DOHH2 (cell line): ENCODE measurements at regions not wholly inside any gene's neighbourhood (a gene's known extent, or its start where the extent isn't known, plus 50 kb on each side); places are given as distances from the start of the nearest gene placed in this dataset.
A peak's percentile ranks its signal among the peaks of the same experiment; 100 is the strongest.
"Not testable (repeated sequence)": the region's sequence is repeated elsewhere in the genome, so short reads cannot be mapped to it uniquely, and the experiment has no call there.

Experiments
- H3F3A ChIP-seq: fragments of 200-600 bp; sonication (generic), shearing (Covaris generic); 2 replicates; pipeline ENCODE4 v1.6.0; 2016; ENCODE audit warnings: antibody characterized with exemption, mild to moderate bottlenecking; ENCODE audit not compliant: control insufficient read depth, insufficient read depth
- H3K27ac ChIP-seq: fragments of 200-600 bp; sonication (generic); 2 replicates; pipeline ENCODE4 v1.5.1; 2014; ENCODE audit warnings: low read depth, mild to moderate bottlenecking, low read length, moderate library complexity
- H3K27me3 ChIP-seq: fragments of 200-600 bp; sonication (generic); 2 replicates; pipeline ENCODE4 v1.6.1; 2014; ENCODE audit warnings: mild to moderate bottlenecking, low read length, mixed read lengths; ENCODE audit not compliant: control insufficient read depth
- H3K36me3 ChIP-seq: fragments of 200-600 bp; sonication (generic); 2 replicates; pipeline ENCODE4 v1.6.1; 2014; ENCODE audit warnings: mild to moderate bottlenecking, low read length, moderate library complexity, mixed read lengths; ENCODE audit not compliant: control insufficient read depth
- H3K4me1 ChIP-seq: fragments of 200-600 bp; sonication (generic); 2 replicates; pipeline ENCODE4 v1.6.1; 2014; ENCODE audit warnings: mild to moderate bottlenecking, low read length, mixed read lengths; ENCODE audit not compliant: control insufficient read depth
- H3K4me2 ChIP-seq: fragments of 200-600 bp; sonication (generic); 2 replicates; pipeline ENCODE4 v1.6.0; 2014; ENCODE audit warnings: mild to moderate bottlenecking, low read length, moderate library complexity
- H3K4me3 ChIP-seq: fragments of 200-600 bp; sonication (generic); 2 replicates; pipeline ENCODE4 v1.5.1; 2014; ENCODE audit warnings: mild to moderate bottlenecking, low read length, mixed read lengths
- H3K79me2 ChIP-seq: fragments of 200-600 bp; sonication (generic); 2 replicates; pipeline ENCODE4 v1.6.1; 2014; ENCODE audit warnings: mild to moderate bottlenecking, low read length, mixed read lengths; ENCODE audit not compliant: control insufficient read depth
- H3K9me2 ChIP-seq: fragments of 200-600 bp; sonication (generic); replicated peaks from 2 replicates; pipeline ENCODE4 v1.6.1; 2014; ENCODE audit warnings: mild to moderate bottlenecking, low read length, mixed read lengths; ENCODE audit not compliant: control insufficient read depth
- H3K9me3 ChIP-seq: fragments of 200-600 bp; sonication (generic); 2 replicates; pipeline ENCODE4 v1.6.1; 2014; ENCODE audit warnings: antibody characterized with exemption, low read length, mixed read lengths; ENCODE audit not compliant: control insufficient read depth, insufficient read depth
- H4K20me1 ChIP-seq: fragments of 200-600 bp; sonication (generic); 2 replicates; pipeline ENCODE4 v1.6.0; 2014; ENCODE audit warnings: low read depth, mild to moderate bottlenecking, antibody characterized with exemption, low read length, moderate library complexity; ENCODE audit not compliant: control insufficient read depth, insufficient read depth
- TF ChIP-seq, protein P1 (sequence below): fragments of 200-600 bp; sonication (generic); IDR thresholded peaks from one replicate; pipeline ENCODE4 v1.5.1; 2014; ENCODE audit warnings: antibody characterized with exemption, mild to moderate bottlenecking, low read depth, low read length; ENCODE audit not compliant: poor library complexity, severe bottlenecking

DNA sequence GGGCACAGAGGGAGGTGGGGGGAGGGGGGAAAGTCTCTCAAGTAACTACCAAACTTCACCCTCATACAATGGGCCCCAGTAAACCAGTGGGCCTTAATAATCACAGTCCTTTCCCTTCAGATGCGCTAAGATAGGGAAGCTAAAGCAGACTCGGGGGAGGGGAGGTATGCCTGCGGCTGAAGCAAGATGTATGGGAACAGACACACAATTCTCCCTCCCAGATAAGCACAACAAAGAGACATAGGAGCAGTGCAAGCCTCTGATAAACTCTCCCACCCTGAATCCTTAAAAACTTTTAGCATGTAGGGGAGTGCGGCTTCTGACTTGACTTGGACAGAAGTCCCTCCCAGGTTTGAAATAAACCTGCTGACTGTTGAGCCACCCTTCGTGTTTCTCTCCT is 54.7 kb downstream of the PROP1 start:
- H4K20me1 ChIP-seq, H3K27ac ChIP-seq, H3F3A ChIP-seq, H3K4me2 ChIP-seq, H3K4me3 ChIP-seq, H3K27me3 ChIP-seq, H3K9me3 ChIP-seq, H3K36me3 ChIP-seq, H3K79me2 ChIP-seq, H3K9me2 ChIP-seq: not testable (repeated sequence)
- H3K4me1 ChIP-seq = peaks cover 30% of the 10 kb centered on the region

DNA sequence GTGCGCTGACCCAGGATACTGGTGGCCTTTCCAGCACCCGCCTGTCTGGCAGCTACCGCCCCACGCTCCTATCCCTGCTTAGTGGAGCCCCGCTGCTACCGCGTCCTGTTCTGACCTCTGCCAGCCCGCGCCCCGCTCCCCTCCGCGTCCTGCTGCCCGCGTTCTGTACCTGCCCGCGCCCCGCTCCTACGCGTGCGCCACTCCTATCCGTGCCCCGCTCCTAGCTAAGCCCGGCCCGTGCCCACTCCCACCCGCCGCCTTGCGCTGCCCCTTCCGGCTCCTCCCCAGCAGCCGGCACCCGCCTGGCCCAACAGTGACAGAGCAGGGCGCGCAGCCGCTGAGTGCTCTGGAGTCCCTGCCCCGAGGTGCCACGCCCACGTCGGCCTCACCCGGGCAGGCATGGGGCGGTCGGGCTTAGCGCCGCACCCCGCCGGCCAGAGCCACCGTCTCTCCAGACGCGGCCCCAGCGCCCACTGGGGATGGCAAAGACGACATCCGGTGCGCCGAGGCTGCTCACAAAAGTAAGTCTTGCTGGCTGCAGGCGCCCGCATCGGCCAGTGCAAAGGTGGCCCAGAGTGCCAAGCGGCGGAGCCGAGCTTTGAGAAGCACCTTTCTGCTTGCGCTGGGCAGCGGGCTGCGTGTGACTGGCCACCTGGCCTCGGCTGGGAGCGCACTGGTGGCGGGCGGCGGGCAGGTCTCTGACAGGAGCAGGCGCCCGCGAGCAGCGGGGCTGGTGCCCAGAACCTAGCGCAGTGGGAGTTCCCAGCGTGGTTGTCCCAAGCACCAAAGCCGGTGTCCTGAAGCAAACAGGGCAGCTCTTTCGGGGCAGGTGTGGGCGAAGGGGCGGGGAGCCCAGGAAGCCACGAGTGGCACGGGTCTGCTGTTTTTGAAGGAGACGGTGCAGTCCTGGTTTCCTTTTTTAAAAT is 56.5 kb downstream of the PROP1 start:
- H3K27ac ChIP-seq, H3F3A ChIP-seq, H3K36me3 ChIP-seq, H3K27me3 ChIP-seq, H4K20me1 ChIP-seq, H3K9me3 ChIP-seq, H3K79me2 ChIP-seq, H3K9me2 ChIP-seq: not testable (repeated sequence)
- Histone ChIP-seq H3K4me1 (peaks cover 16% of the 10 kb centered on the region), H3K4me2 (peak overlapping the region; percentile 55), H3K4me3 (peak overlapping the region; percentile 54)

DNA sequence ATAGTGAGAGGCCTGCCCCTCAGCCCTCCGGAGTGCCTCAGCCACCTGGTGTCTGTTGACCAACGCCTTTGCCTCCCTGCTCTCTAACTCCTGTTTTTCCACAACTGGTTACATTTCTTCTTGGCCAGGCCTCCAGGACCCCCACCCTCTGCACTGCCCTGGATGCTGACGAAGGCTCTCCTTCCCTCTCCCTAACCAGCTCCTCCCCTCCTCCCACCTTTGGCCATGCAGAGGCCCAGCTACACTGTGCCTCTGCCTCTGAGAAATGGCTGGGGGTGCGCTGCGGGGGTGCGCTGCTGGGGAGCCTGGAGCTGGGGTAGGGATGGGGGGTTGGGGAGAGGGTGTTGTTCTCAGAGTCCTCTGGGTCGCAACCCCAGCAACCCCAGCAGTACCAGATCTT is 57.3 kb downstream of the PROP1 start:
- H3K9me3 ChIP-seq, H3K27ac ChIP-seq, H3K79me2 ChIP-seq, H3K36me3 ChIP-seq, H3K4me3 ChIP-seq, H3F3A ChIP-seq, H3K27me3 ChIP-seq, H4K20me1 ChIP-seq, H3K9me2 ChIP-seq: not testable (repeated sequence)
- H3K4me2 ChIP-seq = peak overlapping the region; percentile 55
- peaks cover 13% of the 10 kb centered on the region for H3K4me1 ChIP-seq

DNA sequence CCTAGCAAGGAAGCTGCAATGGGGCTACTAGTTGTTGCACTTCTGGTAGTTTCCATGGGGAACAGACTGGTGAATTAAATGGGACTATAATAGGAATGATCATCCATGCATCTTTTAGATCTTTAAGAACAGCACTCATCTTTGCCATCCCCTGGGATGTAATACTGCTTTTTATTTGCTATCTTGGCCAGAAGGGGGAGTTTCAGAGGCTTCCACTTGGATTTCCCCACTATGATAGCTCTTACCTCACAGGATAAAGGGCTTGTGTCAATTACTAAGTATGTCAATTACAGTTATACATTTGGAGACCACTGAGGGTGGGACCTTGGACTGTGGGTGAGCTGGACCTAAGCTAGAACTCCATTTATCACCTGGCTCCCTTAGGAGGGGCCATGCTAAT is 61.8 kb downstream of the PROP1 start:
- H3K27ac ChIP-seq, H3K27me3 ChIP-seq, H3K4me1 ChIP-seq, H3F3A ChIP-seq, H3K9me2 ChIP-seq, H3K4me2 ChIP-seq, H3K36me3 ChIP-seq, H4K20me1 ChIP-seq, H3K4me3 ChIP-seq, H3K79me2 ChIP-seq, H3K9me3 ChIP-seq: not testable (repeated sequence)
- TF ChIP-seq, protein P1, sequence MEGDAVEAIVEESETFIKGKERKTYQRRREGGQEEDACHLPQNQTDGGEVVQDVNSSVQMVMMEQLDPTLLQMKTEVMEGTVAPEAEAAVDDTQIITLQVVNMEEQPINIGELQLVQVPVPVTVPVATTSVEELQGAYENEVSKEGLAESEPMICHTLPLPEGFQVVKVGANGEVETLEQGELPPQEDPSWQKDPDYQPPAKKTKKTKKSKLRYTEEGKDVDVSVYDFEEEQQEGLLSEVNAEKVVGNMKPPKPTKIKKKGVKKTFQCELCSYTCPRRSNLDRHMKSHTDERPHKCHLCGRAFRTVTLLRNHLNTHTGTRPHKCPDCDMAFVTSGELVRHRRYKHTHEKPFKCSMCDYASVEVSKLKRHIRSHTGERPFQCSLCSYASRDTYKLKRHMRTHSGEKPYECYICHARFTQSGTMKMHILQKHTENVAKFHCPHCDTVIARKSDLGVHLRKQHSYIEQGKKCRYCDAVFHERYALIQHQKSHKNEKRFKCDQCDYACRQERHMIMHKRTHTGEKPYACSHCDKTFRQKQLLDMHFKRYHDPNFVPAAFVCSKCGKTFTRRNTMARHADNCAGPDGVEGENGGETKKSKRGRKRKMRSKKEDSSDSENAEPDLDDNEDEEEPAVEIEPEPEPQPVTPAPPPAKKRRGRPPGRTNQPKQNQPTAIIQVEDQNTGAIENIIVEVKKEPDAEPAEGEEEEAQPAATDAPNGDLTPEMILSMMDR = peak; percentile 33

DNA sequence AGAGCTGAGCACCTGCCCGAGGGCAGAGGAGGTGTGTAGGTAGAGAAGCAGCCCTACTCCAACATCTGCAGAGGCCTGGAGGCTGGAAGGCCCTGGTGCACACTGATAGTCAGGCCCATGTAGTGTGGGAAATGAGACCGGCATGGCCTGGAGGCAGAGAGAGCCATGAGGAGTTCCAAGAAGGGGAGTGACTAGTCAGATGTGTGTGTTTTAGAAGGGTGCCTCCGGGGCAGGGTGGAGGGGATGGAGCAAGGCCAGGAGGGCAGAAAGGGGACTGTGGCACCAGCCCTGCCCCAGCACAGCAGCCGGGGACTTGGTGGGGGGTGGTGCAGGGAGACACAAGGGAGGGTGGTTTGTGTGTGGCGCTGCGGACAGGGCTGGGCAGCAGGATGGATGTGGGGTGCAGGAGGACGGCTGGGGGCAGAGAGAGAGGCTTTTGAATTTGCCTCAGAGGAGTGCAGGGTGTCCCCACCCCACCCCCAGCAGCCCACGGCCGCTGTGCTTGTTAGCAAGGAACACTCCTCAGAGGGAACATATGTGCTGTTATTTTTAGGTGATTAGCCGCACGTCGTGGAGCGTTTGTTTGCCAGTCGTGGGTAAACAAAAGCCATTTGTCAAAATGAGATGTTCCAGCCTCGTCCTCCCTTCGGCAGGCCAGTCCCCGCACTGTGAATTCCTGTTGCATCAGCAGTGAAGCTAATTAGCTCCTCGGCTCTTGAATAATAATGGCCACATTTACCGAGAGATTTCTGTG is 65.6 kb downstream of the PROP1 start:
- H3K4me1 ChIP-seq, H3K4me2 ChIP-seq, H3K4me3 ChIP-seq, H3K9me3 ChIP-seq, H3K79me2 ChIP-seq, H3K27ac ChIP-seq, H3F3A ChIP-seq, H4K20me1 ChIP-seq, H3K27me3 ChIP-seq, H3K9me2 ChIP-seq, H3K36me3 ChIP-seq: not testable (repeated sequence)

DNA sequence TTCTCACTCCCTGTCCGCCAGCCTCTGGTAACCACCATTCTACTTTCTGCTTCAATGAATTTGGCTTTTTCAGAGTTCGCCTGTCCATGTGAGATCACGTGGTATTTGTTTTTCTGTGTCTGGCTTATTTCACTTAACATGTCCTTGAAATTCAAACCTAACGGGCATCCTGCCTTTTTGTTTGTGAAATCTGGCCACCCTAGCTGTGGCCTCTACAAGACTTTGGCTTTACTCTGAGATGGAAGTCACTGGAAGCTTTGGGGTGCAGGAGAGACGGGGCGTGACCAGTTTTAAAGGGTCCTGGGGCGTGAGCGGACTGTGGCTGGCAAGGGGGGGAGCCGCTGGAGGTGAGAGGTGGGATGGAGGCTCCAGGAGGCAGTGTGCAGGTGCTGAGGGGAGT is 66.4 kb downstream of the PROP1 start:
- H3K4me2 ChIP-seq, H3K9me3 ChIP-seq, H3K27ac ChIP-seq, H3K36me3 ChIP-seq, H3K27me3 ChIP-seq, H3K79me2 ChIP-seq, H4K20me1 ChIP-seq, H3K9me2 ChIP-seq, H3K4me1 ChIP-seq, H3K4me3 ChIP-seq, H3F3A ChIP-seq: not testable (repeated sequence)

DNA sequence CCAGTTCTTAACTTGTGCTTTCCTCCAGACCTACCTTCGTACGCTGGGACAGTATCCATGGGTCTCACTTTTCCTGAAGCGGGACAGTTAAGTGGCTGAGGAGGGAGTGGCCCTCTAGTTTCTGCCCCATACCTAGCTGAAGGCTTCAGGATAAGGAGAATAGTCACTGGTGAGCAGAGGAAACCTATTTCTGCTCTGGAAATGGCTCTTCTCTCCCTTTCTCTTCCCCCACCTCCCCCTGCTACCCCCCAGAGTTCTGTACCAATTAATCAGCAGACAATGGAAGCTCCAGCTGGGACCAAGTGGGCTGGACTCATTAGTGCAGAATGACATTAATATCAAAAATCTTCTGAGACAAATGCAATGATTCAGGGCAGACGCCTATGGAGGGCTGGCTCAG is 68.5 kb downstream of the PROP1 start:
- H4K20me1 ChIP-seq, H3K27me3 ChIP-seq, H3K4me1 ChIP-seq, H3K4me2 ChIP-seq, H3K4me3 ChIP-seq, H3K79me2 ChIP-seq, H3K9me3 ChIP-seq, H3F3A ChIP-seq, H3K27ac ChIP-seq, H3K9me2 ChIP-seq, H3K36me3 ChIP-seq: not testable (repeated sequence)
